CD4-positive, alpha-beta T cell treated with Interleukin-17A for 1 hour (primary cell): ENCODE measurements at regions not wholly inside any gene's neighbourhood (a gene's known extent, or its start where the extent isn't known, plus 50 kb on each side); places are given as distances from the start of the nearest gene placed in this dataset.

Source experiments
- DNase-seq: peaks from one replicate; pipeline ENCODE4 v3.0.0-alpha.2; 2020

DNA sequence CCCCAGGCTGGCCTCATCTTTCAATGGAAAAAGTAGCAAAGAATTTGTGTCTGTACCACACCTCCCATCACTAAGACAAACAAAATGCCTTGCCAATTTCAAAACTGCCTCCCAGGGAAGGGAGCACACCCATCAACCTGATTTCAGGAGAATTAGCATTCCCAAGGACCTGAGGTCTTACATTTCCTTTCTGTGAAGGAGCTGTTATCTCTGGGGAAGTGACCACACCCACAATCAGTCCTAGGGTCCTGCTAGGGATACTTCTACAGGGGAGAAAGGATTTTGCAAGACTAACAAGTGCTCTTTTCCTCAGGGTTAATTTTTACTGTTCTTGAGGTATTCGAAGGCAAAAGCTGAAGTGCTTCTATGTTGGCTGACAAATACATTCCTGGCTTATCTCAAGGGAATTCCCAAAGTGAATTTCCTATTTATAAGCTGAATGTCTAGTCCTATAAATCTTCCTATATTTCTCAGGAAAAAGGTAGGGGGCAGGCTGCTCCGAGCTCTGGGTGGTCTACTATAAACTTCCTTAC, 97.4 kb upstream of the ITGA1 start:
- DNase-seq: no peak

DNA sequence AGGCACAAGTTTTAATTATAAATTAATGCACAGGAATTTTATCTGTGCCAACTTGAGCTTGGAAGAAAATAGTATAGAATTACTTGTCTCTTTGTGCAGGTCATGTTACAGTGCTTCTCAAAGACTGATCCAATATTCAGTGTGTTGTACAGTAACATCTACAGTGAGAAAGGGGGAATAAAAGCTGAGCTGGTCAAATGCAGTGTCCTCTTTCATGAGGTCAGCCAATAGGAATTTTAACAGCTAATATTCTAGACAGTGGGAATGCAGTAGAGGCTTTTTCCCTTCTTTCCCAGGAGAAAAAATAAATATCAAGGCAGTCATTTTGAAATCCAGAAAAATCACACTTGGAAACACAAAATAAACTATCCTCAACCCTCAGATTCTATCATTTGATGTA, 95.7 kb upstream of the ITGA1 start:
- no peak for DNase-seq

DNA sequence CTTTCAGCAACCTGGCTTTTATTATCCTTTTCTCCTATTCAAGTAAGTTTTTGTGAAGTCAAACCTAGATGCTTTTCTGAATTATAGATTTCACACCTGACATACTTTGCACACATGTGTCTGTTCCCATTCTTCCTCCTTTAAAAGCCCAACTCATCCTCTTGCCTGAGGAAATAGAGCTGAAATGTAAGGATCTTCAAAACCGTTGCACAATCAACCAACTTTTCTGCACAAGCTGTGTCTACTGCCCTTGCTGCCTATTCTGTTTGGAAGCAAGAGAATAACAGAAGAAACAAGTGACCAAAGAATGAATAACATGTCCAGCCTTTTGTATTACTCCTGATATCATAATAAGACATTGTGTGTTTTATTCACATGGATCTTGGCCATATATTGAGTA, 95.1 kb upstream of the ITGA1 start:
- no peak for DNase-seq

DNA sequence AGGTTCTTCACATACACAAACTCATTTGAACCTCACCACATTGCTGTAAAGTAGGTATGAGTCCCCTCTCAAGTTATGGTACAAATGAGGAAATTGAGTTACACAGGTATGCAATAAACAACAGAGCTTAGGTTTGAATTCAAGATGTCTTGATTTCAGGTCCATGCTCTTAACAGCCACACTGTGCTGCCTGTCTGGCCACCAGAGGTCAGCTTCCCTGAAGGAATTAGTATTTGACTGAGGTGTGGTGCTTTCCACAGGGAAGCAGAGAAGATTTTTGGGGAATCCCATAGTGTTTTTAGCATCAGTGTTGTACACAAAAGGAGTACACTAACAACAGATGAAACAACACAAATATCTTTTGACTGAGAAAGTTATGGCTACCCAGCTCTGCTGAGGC, 94.4 kb upstream of the ITGA1 start:
- peak; percentile 49 for DNase-seq

DNA sequence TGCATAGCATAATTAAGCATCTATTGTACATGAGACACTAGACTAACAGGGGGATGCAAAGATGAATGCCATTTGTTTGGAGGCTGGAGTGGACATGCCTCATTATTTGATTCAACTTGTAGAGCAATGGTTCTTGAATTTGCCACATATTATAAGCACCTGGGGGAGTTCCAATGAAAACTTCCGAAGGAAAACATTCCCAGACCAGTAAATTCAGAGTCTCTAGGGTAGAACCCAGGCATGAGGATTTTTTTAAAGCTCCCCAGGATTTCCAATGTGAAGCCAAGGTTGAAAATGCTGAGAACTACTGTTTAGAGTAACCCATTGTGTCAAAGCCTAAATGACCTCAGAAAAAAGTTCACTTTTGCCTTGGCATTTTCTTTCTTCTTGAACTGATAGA, 93.9 kb upstream of the ITGA1 start:
- no peak for DNase-seq

DNA sequence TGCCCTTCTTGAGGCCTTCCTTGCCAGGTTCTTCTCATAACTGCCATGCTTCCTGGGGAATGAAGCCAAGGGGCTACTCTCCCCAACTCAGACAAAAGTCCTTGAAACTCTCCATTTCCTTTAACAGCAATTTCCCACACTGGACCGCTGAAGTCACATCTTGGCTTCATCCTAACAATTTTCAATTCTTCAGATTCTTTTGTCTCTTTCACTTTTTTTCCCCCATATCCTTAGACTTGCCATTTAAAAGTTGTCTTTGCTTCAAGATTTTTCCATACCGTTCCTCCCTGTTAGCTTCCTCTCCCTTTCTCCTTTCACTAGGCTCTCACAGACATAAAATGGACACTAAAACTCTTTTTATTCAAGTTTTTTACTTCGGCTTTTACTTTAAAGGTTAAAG, 93.1 kb upstream of the ITGA1 start:
- DNase-seq: no peak

DNA sequence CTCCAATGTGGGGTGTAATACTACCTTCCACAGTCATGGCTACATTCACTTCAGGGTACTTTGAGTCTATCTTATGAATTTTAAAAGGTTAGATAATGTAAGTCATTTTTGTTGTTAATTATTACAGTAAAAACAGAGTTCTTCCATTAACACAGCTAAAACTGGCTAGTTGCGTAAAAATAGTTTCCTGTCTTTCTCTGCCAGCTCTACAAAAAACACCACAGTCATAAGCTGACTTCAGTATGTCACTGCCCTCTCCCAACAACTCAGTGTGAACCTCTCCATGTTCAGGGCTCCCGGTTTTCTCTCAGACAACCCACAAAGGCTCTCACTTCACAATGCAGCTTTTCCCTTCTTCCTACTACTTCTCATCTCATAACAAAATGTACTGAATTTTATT, 84.8 kb upstream of the ITGA1 start:
- no peak for DNase-seq

DNA sequence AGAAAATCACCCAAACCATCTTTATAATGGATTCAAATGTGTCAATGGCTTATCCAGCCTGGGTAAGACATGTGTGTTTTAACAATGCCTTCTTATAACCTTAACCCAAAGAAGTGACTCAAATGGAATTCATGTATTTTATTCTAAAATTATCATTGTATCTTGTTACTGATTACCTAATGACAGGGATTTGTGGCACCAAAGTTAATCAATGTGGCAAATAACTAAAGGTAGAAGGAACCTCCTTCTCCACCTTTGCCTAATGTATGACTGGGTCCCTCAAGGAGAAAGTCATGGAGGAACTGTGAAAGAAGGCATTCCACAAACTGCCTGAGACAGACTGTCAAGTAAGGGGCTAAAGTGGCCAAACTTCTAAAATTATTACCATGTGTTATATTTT, 84.4 kb upstream of the ITGA1 start:
- no peak for DNase-seq

DNA sequence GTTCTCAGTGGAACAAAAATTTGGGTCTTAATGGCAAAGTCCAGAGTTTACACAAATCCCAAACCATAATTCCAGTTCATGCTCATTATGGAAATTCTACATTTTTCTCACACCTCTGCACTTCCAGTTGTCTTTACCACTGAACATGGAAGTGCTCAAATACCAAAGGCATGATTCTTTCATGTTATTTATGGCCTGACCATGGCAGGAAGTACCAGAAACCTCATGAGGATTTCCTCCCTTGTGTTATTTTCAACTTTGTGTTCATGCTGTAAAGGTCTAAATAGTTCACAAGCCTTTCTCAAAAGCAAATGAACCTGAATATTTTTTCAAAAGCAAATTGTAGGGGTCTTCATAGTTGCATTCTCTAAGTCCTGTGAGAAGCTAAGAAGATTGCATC, 82.0 kb upstream of the ITGA1 start:
- DNase-seq: peak; percentile 18

DNA sequence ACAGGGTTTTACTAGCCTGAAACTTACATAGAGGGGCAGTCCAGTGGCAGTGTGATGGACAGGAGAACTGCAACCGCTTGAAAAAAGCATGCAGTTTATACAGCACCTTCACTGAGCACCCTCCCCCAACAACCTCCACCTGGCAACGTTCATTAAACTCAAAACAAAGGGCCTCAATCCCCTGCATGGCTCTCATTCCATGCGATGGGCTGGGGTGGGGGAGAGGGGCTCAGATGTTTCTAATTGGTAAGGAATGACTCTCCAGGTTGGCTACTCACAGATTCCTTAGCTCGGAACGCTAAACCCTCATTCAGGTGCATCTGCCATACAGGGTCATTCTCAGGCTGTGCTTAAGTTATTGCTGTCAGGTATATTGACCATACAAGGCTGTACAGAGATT, 80.9 kb upstream of the ITGA1 start:
- DNase-seq: no peak

- DNase-seq: no peak
Observed at GRCh38 chr5:52707616-52708015, 80.1 kb upstream of the ITGA1 start.

DNA sequence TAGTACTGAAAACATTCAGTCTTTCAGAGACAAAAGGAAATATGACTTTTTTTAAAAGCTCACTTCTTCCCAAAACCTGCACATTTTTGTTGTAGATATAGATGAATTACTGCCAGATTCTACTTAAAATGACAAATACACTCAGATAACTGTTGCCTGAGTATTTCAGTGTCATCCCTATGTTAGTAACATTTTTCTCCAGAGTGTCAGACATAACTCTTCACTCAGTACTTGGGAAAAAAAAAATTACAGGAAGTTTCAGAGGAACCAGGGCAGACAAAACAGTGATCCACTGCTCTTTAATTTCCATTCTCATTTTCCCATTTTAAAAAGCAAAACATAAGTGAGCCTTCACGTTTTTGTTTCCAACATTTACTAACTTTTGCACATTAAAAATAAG, 79.3 kb upstream of the ITGA1 start:
- DNase-seq: no peak

GRCh38 chr5:52709167-52709925, 78.4 kb upstream of the ITGA1 start:
- no peak for DNase-seq

DNA sequence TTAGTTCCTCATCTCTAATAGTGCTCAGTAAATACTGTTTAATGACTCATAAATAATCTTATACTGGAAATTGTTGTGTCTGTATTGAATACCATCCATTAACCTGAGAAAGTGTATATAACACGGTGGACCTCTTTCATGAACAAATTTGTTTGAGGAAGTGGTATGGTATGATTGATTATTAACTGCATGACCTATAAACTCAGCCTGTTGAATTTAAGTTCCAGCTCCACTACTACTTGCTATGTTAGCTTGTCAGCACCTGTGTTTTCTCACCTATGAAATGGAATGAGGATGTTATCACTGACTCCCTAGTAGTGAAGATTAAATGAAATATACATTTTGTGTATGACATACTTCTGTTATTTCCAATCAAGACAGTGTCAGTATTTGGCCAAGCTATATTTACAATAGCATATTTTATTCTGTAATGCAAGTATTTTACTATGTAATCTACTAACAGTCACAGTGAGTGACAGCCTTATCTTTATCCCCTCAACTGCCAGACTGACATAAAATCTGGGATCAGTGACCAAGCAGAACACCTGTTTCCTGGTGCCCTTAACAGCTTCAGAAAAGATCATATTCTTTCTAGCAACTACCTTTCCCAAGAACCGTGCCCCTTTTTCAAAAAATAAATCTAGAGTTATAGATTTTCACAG, 77.3 kb upstream of the ITGA1 start:
- no peak for DNase-seq

DNA sequence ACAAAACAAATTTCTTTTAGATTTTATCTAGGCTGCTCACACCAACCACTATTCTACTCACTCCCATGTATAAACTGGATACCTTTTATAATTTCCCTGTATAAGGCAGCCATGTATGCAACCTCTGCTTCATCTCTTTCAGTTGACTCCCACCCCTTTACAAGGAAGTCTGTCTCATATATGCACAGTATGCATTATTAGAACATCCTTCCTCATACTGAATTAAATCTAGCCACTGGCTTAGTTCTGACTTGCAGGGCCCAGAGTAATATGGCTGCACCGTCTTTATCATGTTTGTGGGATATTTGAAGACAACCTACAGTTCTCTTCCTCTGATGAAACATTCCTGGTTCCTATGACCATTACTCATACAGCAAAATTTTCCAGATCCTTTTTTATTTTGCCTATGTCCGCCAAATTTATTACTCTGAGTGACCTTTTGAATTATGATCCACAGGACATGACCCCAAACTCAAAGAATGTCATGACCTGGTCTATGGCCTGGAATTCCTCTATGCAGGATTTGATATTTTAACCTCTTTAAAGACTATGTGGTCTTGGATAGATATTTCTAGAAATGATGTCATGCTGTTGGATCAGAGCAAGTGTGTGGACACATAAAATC, 76.6 kb upstream of the ITGA1 start:
- no peak for DNase-seq

DNA sequence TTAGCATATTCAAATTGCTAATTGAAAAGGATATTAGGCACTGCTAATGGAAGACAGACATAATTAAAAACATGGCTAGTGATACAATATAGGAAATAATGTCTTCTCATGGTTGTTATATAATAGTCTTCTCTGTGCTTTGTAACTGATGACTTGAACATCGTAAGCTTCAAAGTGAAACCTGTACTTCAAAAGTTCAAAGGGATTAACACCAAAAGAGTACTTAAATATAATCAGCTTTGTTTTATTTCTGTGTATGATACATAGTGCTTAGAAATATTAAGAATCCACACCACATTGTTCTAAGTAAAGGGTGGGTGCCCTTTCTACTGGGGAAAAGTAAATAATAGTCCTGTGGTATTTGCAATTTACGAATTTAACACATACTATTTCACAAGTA, 75.4 kb upstream of the ITGA1 start:
- DNase-seq: no peak

DNA sequence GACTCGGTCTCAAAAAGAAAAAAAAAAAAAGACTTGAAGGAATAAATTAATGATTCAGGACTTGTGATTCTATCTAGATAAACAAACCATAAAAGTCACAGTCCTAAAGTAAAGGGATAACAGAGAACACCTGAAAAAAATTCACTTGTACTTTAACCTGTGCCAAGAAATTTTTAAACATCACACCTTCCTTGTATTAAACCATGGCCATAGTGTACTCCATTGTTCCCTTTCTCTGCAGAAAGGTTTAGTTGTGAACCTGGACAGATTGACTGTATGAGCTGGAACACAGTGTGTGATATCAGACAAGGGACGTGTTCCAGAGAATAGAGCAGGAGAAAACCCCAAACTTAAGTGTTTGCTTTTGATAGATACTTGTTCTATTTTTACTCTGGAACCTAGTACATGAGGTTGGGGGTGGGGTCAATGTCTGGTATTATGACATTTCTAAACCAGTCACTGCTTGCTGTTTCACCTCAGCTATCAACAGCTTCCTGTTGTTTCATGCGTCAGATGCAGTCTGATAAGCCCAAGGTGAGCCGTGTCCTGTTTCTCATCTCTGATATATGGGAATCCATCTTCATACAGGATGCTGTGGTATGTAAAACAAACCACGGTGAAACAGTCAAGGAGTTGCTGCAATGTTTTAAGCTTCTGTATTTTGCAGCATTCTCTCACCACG, 62.5 kb upstream of the ITGA1 start:
- DNase-seq: peak; percentile 88

GRCh38 chr5:52725808-52726207, 61.9 kb upstream of the ITGA1 start:
- DNase-seq: no peak

DNA sequence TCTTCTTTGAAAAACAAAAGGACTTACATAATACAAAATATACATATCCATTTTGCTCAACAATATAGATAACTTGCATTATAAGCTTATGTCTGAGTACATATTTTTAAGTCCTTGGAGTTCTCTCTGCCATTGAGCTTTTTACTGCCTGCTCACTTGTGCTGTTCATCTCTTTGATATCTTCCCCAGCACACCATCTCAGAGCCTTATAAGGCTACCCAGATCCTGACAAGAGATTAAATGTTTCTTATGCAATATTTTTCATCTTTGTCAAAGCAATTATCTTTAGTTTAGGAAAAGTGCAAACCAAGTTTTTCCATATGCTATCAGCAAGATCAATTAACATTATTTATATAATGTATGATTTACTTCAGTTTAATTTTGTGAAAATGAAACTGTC, 60.7 kb upstream of the ITGA1 start:
- no peak for DNase-seq

- no peak for DNase-seq
Observed at GRCh38 chr5:52727576-52727975, 60.1 kb upstream of the ITGA1 start.

- no peak for DNase-seq
Observed at GRCh38 chr5:52728224-52728623, 59.5 kb upstream of the ITGA1 start.

GRCh38 chr5:52728686-52729085, 59.0 kb upstream of the ITGA1 start:
- DNase-seq: no peak

DNA sequence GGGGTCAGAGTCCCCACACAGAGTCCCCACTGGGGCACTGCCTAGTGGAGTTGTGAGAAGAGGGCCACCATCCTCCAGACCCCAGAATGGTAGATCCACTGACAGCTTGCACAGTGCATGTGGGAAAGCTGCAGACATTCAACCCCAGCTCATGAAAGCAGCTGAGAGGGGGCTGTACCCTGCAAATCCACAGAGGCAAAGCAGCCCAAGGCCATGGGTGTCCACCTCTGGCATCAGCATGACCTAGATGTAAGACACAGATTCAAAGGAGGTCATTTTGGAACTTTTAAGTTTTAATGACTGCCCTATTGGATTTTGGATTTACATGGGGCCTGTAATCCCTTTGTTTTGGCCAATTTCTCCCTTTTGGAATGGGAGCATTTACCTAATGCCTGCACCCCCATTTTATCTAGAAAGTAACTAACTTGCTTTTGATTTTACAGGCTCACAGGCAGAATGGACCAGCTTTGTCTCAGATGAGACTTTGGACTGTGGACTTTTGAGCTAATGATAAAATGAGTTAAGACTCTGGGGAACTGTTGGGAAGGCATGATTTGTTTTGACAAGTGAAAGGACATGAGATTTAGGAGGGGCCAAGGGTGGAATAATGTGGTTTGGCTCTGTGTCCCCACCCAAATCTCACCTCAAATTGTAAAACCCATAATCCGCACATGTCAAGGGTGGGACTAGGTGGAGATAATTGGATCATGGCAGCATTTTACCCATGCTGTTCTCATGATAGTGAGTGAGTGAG, 56.3 kb upstream of the ITGA1 start:
- no peak for DNase-seq
